ENCODE measurements at regions not wholly inside any gene's neighbourhood (a gene's known extent, or its start where the extent isn't known, plus 50 kb on each side); places are given as distances from the start of the nearest gene placed in this dataset.
"Not testable (repeated sequence)": the region's sequence is repeated elsewhere in the genome, so short reads cannot be mapped to it uniquely, and the experiment has no call there.

DNA sequence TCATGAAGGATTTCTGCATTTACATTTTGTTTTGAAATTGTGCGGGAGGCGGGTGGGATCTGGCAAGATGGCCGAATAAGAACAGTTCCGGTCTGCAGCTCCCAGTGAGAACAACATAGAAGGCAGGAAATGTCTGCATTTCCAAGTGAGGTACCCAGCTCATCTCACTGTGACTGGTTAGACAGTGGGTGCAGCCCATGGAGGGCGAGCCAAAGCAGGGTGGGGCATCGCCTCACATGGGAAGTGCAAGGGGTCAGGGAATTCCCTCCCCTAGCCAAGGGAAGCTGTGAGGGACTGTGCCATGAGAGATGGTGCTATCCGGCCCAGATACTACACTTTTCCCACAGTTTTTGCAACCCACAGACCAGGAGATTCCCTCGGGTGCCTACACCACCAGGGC is 215.0 kb upstream of the USP24 start:
- TF ChIP-seq, protein P1, sequence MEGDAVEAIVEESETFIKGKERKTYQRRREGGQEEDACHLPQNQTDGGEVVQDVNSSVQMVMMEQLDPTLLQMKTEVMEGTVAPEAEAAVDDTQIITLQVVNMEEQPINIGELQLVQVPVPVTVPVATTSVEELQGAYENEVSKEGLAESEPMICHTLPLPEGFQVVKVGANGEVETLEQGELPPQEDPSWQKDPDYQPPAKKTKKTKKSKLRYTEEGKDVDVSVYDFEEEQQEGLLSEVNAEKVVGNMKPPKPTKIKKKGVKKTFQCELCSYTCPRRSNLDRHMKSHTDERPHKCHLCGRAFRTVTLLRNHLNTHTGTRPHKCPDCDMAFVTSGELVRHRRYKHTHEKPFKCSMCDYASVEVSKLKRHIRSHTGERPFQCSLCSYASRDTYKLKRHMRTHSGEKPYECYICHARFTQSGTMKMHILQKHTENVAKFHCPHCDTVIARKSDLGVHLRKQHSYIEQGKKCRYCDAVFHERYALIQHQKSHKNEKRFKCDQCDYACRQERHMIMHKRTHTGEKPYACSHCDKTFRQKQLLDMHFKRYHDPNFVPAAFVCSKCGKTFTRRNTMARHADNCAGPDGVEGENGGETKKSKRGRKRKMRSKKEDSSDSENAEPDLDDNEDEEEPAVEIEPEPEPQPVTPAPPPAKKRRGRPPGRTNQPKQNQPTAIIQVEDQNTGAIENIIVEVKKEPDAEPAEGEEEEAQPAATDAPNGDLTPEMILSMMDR (IDR thresholded peaks at IDR 0.05), result not testable (repeated sequence)
- TF ChIP-seq EP300, POLR2A (IDR thresholded peaks at IDR 0.05): not testable (repeated sequence)

All from ovary (tissue), 3 donors.